Neural crest cell (in vitro differentiated cells): ENCODE measurements at regions not wholly inside any gene's neighbourhood (a gene's known extent, or its start where the extent isn't known, plus 50 kb on each side); places are given as distances from the start of the nearest gene placed in this dataset.

Experiments
- DNase-seq: peaks from one replicate; pipeline ENCODE4 v3.0.0; 2021; ENCODE audit warnings: low read depth, mixed read lengths, low spot score
- H3K27ac Mint-ChIP-seq: one replicate; pipeline ENCODE4 v1.8.0; 2021; ENCODE audit warnings: mild to moderate bottlenecking, mixed read lengths; ENCODE audit not compliant: unreplicated experiment
- H3K27me3 Mint-ChIP-seq: 2 replicates; pipeline ENCODE4 v1.8.0; 2021; ENCODE audit warnings: low read depth, mild to moderate bottlenecking, mixed read lengths
- H3K36me3 Mint-ChIP-seq: 2 replicates; pipeline ENCODE4 v1.8.0; 2021; ENCODE audit warnings: low read depth, mild to moderate bottlenecking, mixed read lengths
- H3K4me1 Mint-ChIP-seq: 2 replicates; pipeline ENCODE4 v1.8.0; 2021; ENCODE audit warnings: mixed read lengths
- H3K4me3 Mint-ChIP-seq: one replicate; pipeline ENCODE4 v1.8.0; 2021; ENCODE audit warnings: mild to moderate bottlenecking, mixed read lengths
- H3K9me3 Mint-ChIP-seq: 2 replicates; pipeline ENCODE4 v1.8.0; 2021; ENCODE audit warnings: mixed read lengths
- TF ChIP-seq, protein P1 (sequence below): fragments of 200-600 bp; sonication (generic); conservative IDR thresholded peaks from 2 replicates; pipeline ENCODE4 v1.5.0; 2021; ENCODE audit warnings: antibody characterized with exemption, mild to moderate bottlenecking

DNA sequence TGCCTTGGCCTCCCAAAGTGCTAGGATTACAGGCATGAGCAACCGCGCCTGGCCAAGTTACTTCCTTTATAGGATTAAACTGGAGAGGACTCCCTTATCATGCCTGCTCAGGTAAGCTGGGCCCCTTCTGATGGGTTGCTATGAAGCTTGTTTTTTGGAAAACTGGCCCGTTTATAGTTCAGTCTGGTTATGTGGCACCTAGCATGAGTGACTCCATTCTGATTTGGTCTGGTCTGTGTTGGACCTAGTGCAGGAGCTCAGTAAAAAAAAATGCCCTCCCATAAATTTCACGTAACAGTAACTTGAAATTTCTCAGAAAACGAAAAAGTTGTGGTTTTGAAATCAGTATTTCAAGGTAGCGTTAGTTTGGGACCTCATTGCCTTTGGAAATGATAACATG, 448.4 kb downstream of the HACE1 start:
- no peaks in the 10 kb centered on the region for H3K4me1 Mint-ChIP-seq

DNA sequence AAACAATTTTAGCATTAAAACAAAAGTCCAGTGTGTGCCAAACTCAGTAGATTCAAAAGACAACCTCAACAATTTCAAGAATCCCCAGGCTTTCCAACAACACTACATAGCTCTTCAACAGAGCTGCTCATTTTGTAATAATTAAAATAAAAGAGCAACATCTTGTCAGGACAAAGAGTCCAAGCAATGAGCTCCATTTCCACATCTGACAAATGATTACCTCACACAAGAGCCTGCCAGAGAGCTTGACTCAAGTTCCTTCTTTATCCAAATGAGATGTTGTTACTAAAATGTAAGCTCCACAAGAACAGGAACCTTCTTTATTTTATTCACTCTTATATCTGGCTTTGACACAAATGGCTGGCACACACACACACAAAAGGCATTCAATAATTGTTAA, 449.8 kb downstream of the HACE1 start:
- Mint-ChIP-seq H3K9me3 (peaks cover 2% of the 10 kb centered on the region), H3K4me3 (no peak overlapping the region), H3K36me3 (no peaks in the 10 kb centered on the region), H3K4me1 (no peaks in the 10 kb centered on the region), H3K27me3 (peaks cover 5% of the 10 kb centered on the region), H3K27ac (no peak overlapping the region)
- TF ChIP-seq, protein P1, sequence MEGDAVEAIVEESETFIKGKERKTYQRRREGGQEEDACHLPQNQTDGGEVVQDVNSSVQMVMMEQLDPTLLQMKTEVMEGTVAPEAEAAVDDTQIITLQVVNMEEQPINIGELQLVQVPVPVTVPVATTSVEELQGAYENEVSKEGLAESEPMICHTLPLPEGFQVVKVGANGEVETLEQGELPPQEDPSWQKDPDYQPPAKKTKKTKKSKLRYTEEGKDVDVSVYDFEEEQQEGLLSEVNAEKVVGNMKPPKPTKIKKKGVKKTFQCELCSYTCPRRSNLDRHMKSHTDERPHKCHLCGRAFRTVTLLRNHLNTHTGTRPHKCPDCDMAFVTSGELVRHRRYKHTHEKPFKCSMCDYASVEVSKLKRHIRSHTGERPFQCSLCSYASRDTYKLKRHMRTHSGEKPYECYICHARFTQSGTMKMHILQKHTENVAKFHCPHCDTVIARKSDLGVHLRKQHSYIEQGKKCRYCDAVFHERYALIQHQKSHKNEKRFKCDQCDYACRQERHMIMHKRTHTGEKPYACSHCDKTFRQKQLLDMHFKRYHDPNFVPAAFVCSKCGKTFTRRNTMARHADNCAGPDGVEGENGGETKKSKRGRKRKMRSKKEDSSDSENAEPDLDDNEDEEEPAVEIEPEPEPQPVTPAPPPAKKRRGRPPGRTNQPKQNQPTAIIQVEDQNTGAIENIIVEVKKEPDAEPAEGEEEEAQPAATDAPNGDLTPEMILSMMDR, result no peak
- DNase-seq, result no peak

More for the DNA sequence above, 448.4 kb downstream of the HACE1 start:
- no peak overlapping the region for H3K27ac Mint-ChIP-seq
- no peak for DNase-seq
- peaks cover 5% of the 10 kb centered on the region for H3K27me3 Mint-ChIP-seq
- TF ChIP-seq, protein P1, result no peak
- no peak overlapping the region for H3K4me3 Mint-ChIP-seq
- H3K36me3 Mint-ChIP-seq, result no peaks in the 10 kb centered on the region
- peaks cover 2% of the 10 kb centered on the region for H3K9me3 Mint-ChIP-seq

DNA sequence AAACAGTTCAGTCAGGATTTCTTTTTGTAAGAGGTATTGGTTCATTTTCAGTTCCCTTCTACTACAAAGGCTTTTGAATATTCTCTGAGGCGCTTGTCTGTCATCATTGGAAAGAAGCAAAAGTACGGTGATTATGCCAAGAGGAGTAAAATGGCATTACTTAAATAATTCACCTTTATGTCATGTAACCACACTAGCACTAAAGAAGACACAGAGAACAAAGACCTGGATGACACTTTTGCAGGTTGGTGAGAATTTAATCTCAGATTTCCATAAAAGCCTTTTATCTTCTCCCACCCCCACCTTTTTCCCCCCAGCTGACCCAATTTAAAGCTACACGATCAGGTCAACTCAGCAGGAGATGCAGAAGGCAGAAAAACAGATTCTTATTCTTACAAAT, 451.8 kb downstream of the HACE1 start:
- no peaks in the 10 kb centered on the region for H3K4me1 Mint-ChIP-seq
- no peak for DNase-seq
- peaks cover 5% of the 10 kb centered on the region for H3K27me3 Mint-ChIP-seq
- H3K4me3 Mint-ChIP-seq, result no peak overlapping the region
- TF ChIP-seq, protein P1, result no peak
- no peak overlapping the region for H3K27ac Mint-ChIP-seq
- no peaks in the 10 kb centered on the region for H3K36me3 Mint-ChIP-seq
- peaks cover 2% of the 10 kb centered on the region for H3K9me3 Mint-ChIP-seq

DNA sequence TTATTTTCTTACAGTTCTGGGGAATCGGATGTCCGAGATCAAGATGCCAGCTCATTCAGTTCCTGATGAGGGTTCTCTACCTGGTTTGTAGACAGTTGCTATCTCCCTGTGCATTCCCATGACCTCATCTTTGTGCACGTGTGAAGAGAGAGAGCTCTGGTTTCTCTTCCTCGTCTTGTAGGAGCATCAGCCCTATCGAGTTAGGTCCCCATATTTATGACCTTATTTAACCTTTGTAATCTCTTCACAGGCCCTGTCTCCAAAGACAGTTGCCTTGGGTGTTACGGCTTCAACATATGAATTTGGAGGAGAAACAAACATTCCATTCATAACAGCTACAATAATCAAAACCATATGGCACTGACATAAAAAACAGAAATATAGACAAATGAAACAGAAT, 455.3 kb downstream of the HACE1 start:
- no peaks in the 10 kb centered on the region for H3K9me3 Mint-ChIP-seq
- no peaks in the 10 kb centered on the region for H3K36me3 Mint-ChIP-seq
- peaks cover 5% of the 10 kb centered on the region for H3K27me3 Mint-ChIP-seq
- H3K27ac Mint-ChIP-seq, result no peak overlapping the region
- no peak for DNase-seq
- H3K4me3 Mint-ChIP-seq, result no peak overlapping the region
- TF ChIP-seq, protein P1, result no peak
- peaks cover 5% of the 10 kb centered on the region for H3K4me1 Mint-ChIP-seq

DNA sequence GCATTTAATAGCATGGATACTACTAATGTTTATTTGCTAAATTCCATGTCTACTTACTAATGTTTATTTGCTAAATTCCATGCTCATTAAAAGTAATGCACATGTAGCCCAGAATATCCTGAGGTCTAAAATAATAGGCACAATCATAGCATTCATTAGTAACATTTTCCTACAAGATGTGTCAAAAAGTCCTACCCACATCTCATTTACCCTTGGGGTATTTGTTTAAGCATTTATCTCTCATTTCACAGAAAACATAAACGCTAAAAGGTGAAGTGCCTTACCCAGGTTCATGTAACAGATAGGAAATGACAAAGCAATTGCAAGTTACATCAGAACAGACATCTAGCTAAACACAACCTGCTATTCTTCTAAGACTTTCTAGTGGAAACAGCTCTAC, 457.1 kb downstream of the HACE1 start:
- TF ChIP-seq, protein P1, result no peak
- Mint-ChIP-seq H3K27ac (no peak overlapping the region), H3K27me3 (no peaks in the 10 kb centered on the region), H3K4me1 (peaks cover 5% of the 10 kb centered on the region), H3K4me3 (no peak overlapping the region), H3K9me3 (no peaks in the 10 kb centered on the region), H3K36me3 (no peaks in the 10 kb centered on the region)
- no peak for DNase-seq

DNA sequence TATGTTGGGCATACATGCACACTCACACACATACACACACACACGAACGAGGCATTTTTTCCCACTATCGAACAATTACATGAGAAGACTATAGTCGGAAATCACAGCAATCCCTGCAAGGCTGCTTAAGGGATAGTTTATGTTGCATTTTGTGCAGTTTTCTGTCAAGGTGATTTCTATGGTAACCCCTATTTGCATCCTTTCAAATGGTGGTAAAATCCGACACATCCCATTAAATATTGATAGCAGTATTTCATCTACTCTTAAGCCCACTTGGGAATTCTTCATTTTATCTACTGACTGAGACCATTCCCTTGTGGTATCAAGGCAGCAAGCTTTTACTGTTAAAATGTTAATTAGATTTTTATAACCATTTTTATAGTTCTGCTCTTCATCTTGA, 457.8 kb downstream of the HACE1 start:
- H3K4me1 Mint-ChIP-seq, result peaks cover 5% of the 10 kb centered on the region
- DNase-seq, result no peak
- H3K4me3 Mint-ChIP-seq, result no peak overlapping the region
- H3K27ac Mint-ChIP-seq, result no peak overlapping the region
- H3K27me3 Mint-ChIP-seq, result no peaks in the 10 kb centered on the region
- H3K9me3 Mint-ChIP-seq, result no peaks in the 10 kb centered on the region
- TF ChIP-seq, protein P1, result no peak
- H3K36me3 Mint-ChIP-seq, result no peaks in the 10 kb centered on the region
